Lower leg skin (tissue), 4 donors: ENCODE measurements at regions not wholly inside any gene's neighbourhood (a gene's known extent, or its start where the extent isn't known, plus 50 kb on each side); places are given as distances from the start of the nearest gene placed in this dataset.

Source experiments
- DNase-seq, 2 donors: peaks; one replicate each; pipeline ENCODE4 v3.0.0-alpha.2; 2019; ENCODE audit warnings: low spot score in 2 of 2
- H3K4me3 ChIP-seq: fragments of 200-600 bp; sonication (generic); 2 replicates; pipeline ENCODE4 v1.5.1; 2017; ENCODE audit warnings: mild to moderate bottlenecking, low read depth; ENCODE audit not compliant: poor library complexity, severe bottlenecking
- CTCF ChIP-seq, 3 donors: fragments of 450-650 bp; IDR thresholded peaks; one replicate each; pipeline ENCODE4 v1.5.1; 2016; ENCODE audit warnings: antibody characterized with exemption in 3 of 3, mild to moderate bottlenecking in 3 of 3, moderate library complexity in 2 of 3
- POLR2A ChIP-seq, 2 donors: fragments of 450-650 bp; IDR thresholded peaks; one replicate each; pipeline ENCODE4 v1.6.1; 2016 to 2017; ENCODE audit warnings: antibody characterized with exemption in 2 of 2, mild to moderate bottlenecking in 1 of 2, moderate library complexity in 1 of 2
- WGBS, 2 donors: methylation state at CpG; one replicate each; pipeline ENCODE4 v1.1.5; 2018; 5-methylcytosine and 5-hydroxymethylcytosine counted together
- intact Hi-C: fragments of 100-400 bp; cut with DNase I; formaldehyde crosslinking; loops from one replicate; pipeline ENCODE4 v1.15.0; 2023; ENCODE audit warnings: low total_unique reads

DNA sequence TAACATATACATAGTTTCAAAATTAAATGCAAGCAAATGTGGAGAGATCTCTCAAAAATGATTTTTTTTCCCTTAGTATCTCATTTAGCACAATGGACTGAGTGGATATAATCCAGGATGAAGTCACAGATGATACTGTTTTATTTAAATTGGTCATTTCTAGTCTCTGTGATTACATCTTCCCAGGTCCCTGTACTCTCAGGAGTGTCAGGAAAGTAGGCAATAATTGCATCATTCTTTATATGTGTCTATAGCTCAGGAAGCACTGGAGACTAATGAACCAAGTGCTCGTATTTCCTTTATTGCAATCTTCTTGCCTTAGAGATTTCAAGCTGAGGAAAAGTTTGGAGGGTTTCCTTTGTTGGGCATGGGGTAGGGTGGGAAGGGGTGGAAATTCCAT, 309.4 kb upstream of the THRB start:
- no peak overlapping the region for H3K4me3 ChIP-seq
- intact Hi-C loops: no loop called here
- DNase-seq: no peak
- WGBS, 2 donors: 87 to 97% methylated on average over 1 of the region's 1 CpG
- TF ChIP-seq POLR2A (IDR thresholded peaks at IDR 0.05): no peak
- TF ChIP-seq CTCF (IDR thresholded peaks at IDR 0.05): no peak

DNA sequence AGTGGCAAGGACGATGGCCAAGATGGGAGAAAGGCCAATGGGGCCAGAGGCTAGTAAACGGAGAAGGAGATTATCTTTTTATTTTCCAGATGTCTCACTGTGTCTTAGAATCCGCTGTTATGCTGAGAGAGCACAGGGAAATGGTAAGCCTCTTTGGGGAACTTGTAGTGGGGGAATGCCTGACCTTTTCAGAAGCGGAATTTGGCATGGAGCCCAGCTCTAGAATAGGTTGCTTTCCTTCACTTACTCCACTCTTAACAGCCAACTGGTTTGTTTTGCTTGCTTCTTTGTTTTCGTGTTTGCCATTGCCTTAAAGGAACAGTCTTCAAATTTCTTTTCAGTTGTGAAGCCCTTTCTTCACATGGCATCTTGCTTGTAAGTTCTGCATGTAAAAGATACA, 316.2 kb upstream of the THRB start:
- H3K4me3 ChIP-seq: no peak overlapping the region
- 37 to 45% methylated on average over 5 of the region's 5 CpGs for WGBS, 2 donors
- TF ChIP-seq POLR2A (IDR thresholded peaks at IDR 0.05) (no peak), CTCF (IDR thresholded peaks at IDR 0.05) (no peak)
- no peak for DNase-seq
- intact Hi-C loops: no loop called here

DNA sequence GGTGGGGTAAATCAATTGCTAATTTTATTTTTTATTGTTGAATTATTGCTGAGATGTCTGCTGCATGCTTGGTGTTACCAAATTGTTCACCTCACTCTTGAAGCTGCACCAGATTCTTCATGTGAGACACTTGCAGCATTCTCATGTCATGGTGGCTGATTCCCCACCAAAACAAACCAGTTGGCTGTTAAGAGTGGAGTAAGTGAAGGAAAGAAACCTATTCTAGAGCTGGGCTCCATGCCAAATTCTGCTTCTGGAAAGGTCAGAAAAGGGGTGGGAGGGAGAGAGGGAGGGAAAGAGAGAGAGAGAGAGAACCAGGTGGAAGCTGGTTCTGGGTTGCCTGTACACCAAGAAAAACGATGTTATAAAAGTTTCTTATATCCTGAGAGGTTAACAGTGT, 317.5 kb upstream of the THRB start:
- intact Hi-C loops: no loop called here
- H3K4me3 ChIP-seq: no peak overlapping the region
- TF ChIP-seq CTCF (IDR thresholded peaks at IDR 0.05) (no peak), POLR2A (IDR thresholded peaks at IDR 0.05) (no peak)
- 52 to 71% methylated on average over 1 of the region's 1 CpG for WGBS, 2 donors
- DNase-seq: no peak

- no peak for TF ChIP-seq CTCF (IDR thresholded peaks at IDR 0.05)
- TF ChIP-seq POLR2A (IDR thresholded peaks at IDR 0.05): no peak
- DNase-seq: no peak
- WGBS, 2 donors: 83 to 84% methylated on average over 1 of the region's 1 CpG
- H3K4me3 ChIP-seq: no peak overlapping the region
- intact Hi-C loops: no loop called here
Observed at GRCh38 chr3:24818055-24818454, 323.4 kb upstream of the THRB start.

DNA sequence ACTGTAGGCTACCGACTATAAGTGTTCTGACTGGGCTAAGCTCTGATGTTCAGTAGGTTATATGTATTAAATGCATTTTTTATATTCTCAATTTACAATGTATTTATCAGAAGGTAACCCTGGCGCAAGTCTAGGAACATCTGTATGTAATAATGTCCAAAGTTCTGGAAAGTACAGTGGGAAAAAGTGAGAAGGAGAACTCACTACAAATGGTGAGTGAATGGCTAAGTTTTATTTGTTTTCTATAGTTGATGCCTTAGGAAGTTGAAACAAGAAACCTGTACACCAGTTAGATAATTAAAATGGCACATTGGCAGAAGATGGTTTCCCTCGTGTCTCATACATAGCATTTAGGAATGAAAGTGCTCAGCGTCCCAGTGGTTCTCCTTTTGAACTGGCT, 333.4 kb upstream of the THRB start:
- no peak overlapping the region for H3K4me3 ChIP-seq
- intact Hi-C loops: no loop called here
- no peak for DNase-seq
- no peak for TF ChIP-seq POLR2A (IDR thresholded peaks at IDR 0.05)
- no peak for TF ChIP-seq CTCF (IDR thresholded peaks at IDR 0.05)
- 87 to 91% methylated on average over 4 of the region's 4 CpGs for WGBS, 2 donors

DNA sequence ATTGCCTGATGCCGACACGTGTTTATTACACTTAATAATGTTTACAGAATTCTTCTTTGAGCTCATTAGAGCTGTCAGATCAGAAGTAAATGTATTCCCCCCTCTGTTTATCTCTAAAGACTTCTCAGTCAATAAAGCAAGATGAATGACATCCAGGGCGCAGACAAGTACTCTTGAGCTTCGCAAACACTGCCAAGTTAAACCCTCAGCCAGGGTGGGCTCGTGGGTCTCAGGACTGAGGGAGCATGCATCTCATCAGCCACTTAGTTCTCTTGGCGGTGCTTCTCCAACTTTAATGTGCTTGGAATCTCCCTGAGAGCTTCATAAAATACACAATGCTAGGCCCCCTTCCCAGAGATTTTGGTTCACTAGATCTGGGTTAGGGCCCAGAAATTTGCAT, 333.9 kb upstream of the THRB start:
- TF ChIP-seq CTCF (IDR thresholded peaks at IDR 0.05) (no peak), POLR2A (IDR thresholded peaks at IDR 0.05) (no peak)
- H3K4me3 ChIP-seq: no peak overlapping the region
- no peak for DNase-seq
- intact Hi-C loops: no loop called here
- 70 to 80% methylated on average over 6 of the region's 6 CpGs for WGBS, 2 donors
